H1 (cell line): ENCODE measurements at regions not wholly inside any gene's neighbourhood (a gene's known extent, or its start where the extent isn't known, plus 50 kb on each side); places are given as distances from the start of the nearest gene placed in this dataset.

ENCODE experiments used
- BRCA1 ChIP-seq: IDR thresholded peaks from 2 replicates; pipeline ENCODE4 v1.6.1; 2012; ENCODE audit warnings: low read depth, low read length, improper control_type of control experiment
- POLR2A ChIP-seq, 2 experiments: IDR thresholded peaks; 1 replicate in 1 of 2; 2 replicates in 1 of 2; pipeline ENCODE4 v1.6.1; 2011; ENCODE audit warnings: low read depth in 2 of 2, low read length in 2 of 2, mild to moderate bottlenecking in 2 of 2; ENCODE audit errors: control extremely low read depth in 1 of 2

DNA sequence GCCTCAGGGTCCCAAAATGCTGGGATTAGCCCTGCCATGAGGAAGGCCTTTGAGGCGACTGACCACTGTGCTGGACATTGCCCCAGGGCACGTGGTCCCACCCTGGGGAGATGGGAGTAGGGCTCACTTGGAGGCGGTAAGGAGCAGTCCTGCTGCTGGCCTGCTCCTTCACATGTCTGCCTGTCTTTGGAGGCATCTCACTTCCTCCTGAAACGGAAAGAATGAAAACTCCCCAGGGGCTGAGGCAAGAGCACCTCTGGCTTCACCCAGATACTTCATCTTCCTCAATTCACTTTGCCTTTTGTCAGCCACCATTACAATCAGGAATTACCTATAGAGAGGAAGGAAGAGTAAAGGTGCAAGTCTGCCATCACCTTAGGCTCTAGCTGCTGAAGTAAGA, 59.9 kb upstream of the GATA6 start (continued):
- TF ChIP-seq POLR2A (IDR thresholded peaks at IDR 0.05; ENCODE audit: control extremely low read depth in 1 of 2, low read depth in 2 of 2, low read length in 2 of 2) = no peak
- TF ChIP-seq BRCA1 = no peak
- TF ChIP-seq, all 59 proteins: peak for 0
